T-cell (primary cell): ENCODE measurements at regions not wholly inside any gene's neighbourhood (a gene's known extent, or its start where the extent isn't known, plus 50 kb on each side); places are given as distances from the start of the nearest gene placed in this dataset.
A peak's percentile ranks its signal among the peaks of the same experiment; 100 is the strongest.

Experiments
- ATAC-seq, 4 experiments: fragments of 200-7000 bp in 3 of 4; fragments of 150-1000 bp in 1 of 4; cut with Tn5 transposase; replicated peaks in 1 of 4; 1 replicate in 3 of 4; 2 replicates in 1 of 4; pipeline ENCODE4 v1.10.0; 2021; ENCODE audit warnings: moderate library complexity in 3 of 4, mild to moderate bottlenecking in 2 of 4, moderate number of reproducible peaks in 1 of 4
- CTCF ChIA-PET, 2 donors: fragments of 300-600 bp; sonication (Branson Sonifier 250); formaldehyde crosslinking; loops; one replicate each; lab custom pipeline; 2022; ENCODE audit warnings: antibody characterized with exemption in 2 of 2; lab: Charles Lee
- POLR2A ChIA-PET, 2 donors: fragments of 300-600 bp; sonication (Branson Sonifier 250); formaldehyde crosslinking; loops; one replicate each; lab custom pipeline; 2022; ENCODE audit warnings: antibody characterized with exemption in 2 of 2; lab: Charles Lee
- DNase-seq, 35 experiments: peaks; one replicate each; pipeline versions ENCODE4 v3.0.0 to v3.0.0-alpha.2; 2013 to 2023
- H3K27ac ChIP-seq: one replicate; pipeline ENCODE4 v1.5.1; 2013; ENCODE audit warnings: low read length
- H3K27me3 ChIP-seq, 2 experiments: replicated peaks in 1 of 2; 1 replicate in 1 of 2; 2 replicates in 1 of 2; pipeline versions ENCODE4 v1.6.1 to v1.7.0; 2013; ENCODE audit warnings: low read length in 1 of 2, mixed read lengths in 1 of 2; ENCODE audit not compliant: control insufficient read depth in 2 of 2, insufficient read depth in 2 of 2; ENCODE audit errors: extremely low read depth in 1 of 2
- H3K36me3 ChIP-seq, 2 donors: 1 replicate in 1 of 2; 2 replicates in 1 of 2; pipeline versions ENCODE4 v1.6.1 to v1.7.0; 2013; ENCODE audit warnings: low read length in 1 of 2; ENCODE audit not compliant: control insufficient read depth in 2 of 2, insufficient read depth in 1 of 2; ENCODE audit errors: extremely low read depth in 1 of 2
- H3K4me1 ChIP-seq, 2 experiments: 1 replicate in 1 of 2; 2 replicates in 1 of 2; pipeline versions ENCODE4 v1.6.1 to v1.7.0; 2013; ENCODE audit warnings: low read length in 2 of 2, mixed read lengths in 1 of 2; ENCODE audit not compliant: insufficient read depth in 2 of 2, control insufficient read depth in 1 of 2; ENCODE audit errors: extremely low read depth in 1 of 2
- H3K4me3 ChIP-seq, 2 donors: 1 replicate in 1 of 2; 2 replicates in 1 of 2; pipeline versions ENCODE4 v1.5.1 to v1.7.0; 2013; ENCODE audit warnings: mild to moderate bottlenecking in 2 of 2, low read length in 1 of 2, moderate library complexity in 1 of 2; ENCODE audit not compliant: control insufficient read depth in 1 of 2; ENCODE audit errors: extremely low read depth in 1 of 2
- H3K9me3 ChIP-seq: 2 replicates; pipeline ENCODE4 v1.7.0; 2013
- H3K27ac Mint-ChIP-seq, 2 donors: one replicate each; pipeline ENCODE4 v1.8.0; 2020 to 2021; ENCODE audit warnings: mild to moderate bottlenecking in 2 of 2, mixed read lengths in 2 of 2
- H3K27me3 Mint-ChIP-seq, 2 donors: one replicate each; pipeline ENCODE4 v1.8.0; 2021 to 2022; ENCODE audit warnings: mixed read lengths in 2 of 2
- H3K36me3 Mint-ChIP-seq: one replicate; pipeline ENCODE4 v1.8.0; 2021; ENCODE audit warnings: mixed read lengths
- H3K4me1 Mint-ChIP-seq, 3 donors: one replicate each; pipeline ENCODE4 v1.8.0; 2020 to 2022; ENCODE audit warnings: mixed read lengths in 3 of 3, mild to moderate bottlenecking in 1 of 3
- H3K4me3 Mint-ChIP-seq, 3 donors: one replicate each; pipeline ENCODE4 v1.8.0; 2020 to 2022; ENCODE audit warnings: mild to moderate bottlenecking in 3 of 3, mixed read lengths in 3 of 3, moderate library complexity in 3 of 3
- H3K9me3 Mint-ChIP-seq, 3 donors: one replicate each; pipeline ENCODE4 v1.8.0; 2020 to 2022; ENCODE audit warnings: mixed read lengths in 3 of 3
- WGBS: methylation state at CpG from one replicate; pipeline ENCODE4 v1.1.5; 2013; ENCODE audit warnings: missing lambda C conversion rate; ENCODE audit not compliant: insufficient coverage; 5-methylcytosine and 5-hydroxymethylcytosine counted together

DNA sequence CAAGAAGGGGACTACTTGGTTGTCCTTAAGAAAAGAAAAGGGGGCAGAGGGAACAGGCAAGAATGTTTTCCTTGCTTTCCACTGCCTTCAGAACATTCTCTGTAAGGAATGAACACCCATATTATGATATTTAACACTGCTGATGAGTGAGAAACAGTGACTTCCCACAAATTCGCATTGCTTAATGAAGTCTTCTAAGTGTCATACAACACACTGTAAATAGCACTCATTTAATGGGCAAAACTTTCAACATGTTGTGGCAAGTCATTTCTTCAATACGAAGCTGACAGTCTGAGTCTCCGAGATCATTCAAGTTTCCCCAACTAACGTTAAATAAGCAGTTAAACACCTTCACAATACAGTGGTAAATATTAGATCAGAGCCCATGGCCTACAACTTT is 464.4 kb downstream of the SHQ1 start:
- ChIA-PET POLR2A (no interaction called here), CTCF (interaction anchor here (0.7 to 1.2 kb wide), 2 partner anchors 8 to 9 kb away, joined by 6 to 7 read pairs; no protein-coding TSS in a partner anchor)
- peaks cover 0 to 4% of the 10 kb centered on the region in 2 donors for H3K36me3 ChIP-seq
- H3K9me3 Mint-ChIP-seq, result no peaks in the 10 kb centered on the region
- H3K36me3 Mint-ChIP-seq, result peaks cover 6% of the 10 kb centered on the region
- WGBS, result no CpG with 5 or more reads among the region's 4 CpGs
- H3K27ac Mint-ChIP-seq, result peak overlapping the region in 1 of 2 donors; percentile 46
- H3K4me3 ChIP-seq, result no peak overlapping the region
- H3K27me3 ChIP-seq, result no peaks in the 10 kb centered on the region
- no peak overlapping the region for H3K4me3 Mint-ChIP-seq
- ATAC-seq, result no peak
- H3K27me3 Mint-ChIP-seq, result no peaks in the 10 kb centered on the region
- H3K4me1 ChIP-seq, result peaks cover 11 to 22% of the 10 kb centered on the region in 2 experiments
- no peak overlapping the region for H3K27ac ChIP-seq
- H3K9me3 ChIP-seq, result no peaks in the 10 kb centered on the region
- no peak for DNase-seq
- H3K4me1 Mint-ChIP-seq, result peaks cover 81 to 92% (median 91%) of the 10 kb centered on the region in 3 donors

DNA sequence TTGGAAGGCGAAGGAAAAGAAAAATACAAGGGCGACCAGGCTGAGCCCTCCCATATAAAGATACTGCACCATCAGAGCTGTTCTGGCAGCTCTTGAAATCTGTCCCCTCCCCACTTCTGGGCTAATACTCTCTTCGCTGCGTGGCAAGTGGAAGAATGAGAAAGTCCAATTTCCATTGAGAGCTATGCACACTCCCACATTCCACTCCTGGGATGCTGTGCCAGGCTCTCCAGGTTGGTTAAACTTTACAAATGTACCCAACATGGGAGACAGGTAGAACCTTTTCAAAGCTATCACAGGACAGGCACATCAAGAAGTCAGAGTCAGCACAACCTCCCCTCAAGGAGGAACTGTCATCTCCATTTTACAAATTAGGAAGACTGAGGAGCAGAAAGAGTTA is 465.0 kb downstream of the SHQ1 start:
- Mint-ChIP-seq H3K4me1 (peaks cover 78 to 88% (median 88%) of the 10 kb centered on the region in 3 donors), H3K9me3 (no peaks in the 10 kb centered on the region), H3K27me3 (no peaks in the 10 kb centered on the region), H3K36me3 (peaks cover 13% of the 10 kb centered on the region), H3K27ac (no peak overlapping the region), H3K4me3 (no peak overlapping the region)
- no peak overlapping the region for H3K4me3 ChIP-seq
- ChIA-PET POLR2A (no interaction called here), CTCF (interaction anchor here in 1 of 2 donors (0.6 kb wide), 1 partner anchor 480 kb away, joined by 6 read pairs; no protein-coding TSS in a partner anchor)
- peaks cover 3 to 10% of the 10 kb centered on the region in 2 donors for H3K36me3 ChIP-seq
- H3K4me1 ChIP-seq, result peaks cover 11 to 22% of the 10 kb centered on the region in 2 experiments
- WGBS, result no CpG with 5 or more reads among the region's 4 CpGs
- H3K9me3 ChIP-seq, result no peaks in the 10 kb centered on the region
- DNase-seq (no peak), ATAC-seq (no peak)
- no peak overlapping the region for H3K27ac ChIP-seq
- no peaks in the 10 kb centered on the region for H3K27me3 ChIP-seq

DNA sequence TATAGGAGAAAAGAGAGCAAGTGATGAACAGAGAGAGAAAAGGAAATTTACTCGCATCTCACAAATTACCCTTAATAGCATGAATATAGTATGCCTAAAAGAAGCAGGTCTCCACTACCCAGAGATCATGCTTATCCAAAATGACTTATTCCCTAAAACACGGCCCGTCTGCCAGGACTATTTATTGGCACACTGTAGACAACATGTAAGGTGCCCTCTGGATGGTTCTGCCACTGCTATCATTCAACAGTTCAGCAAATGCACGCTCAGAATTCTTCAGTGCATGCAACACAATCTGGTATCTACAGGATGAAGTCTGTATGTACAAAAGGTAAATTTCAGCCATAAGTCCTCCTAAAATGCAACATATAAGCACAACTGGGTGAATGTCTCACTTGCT is 465.8 kb downstream of the SHQ1 start:
- no peaks in the 10 kb centered on the region for H3K9me3 Mint-ChIP-seq
- H3K9me3 ChIP-seq, result no peaks in the 10 kb centered on the region
- peaks cover 75 to 83% (median 80%) of the 10 kb centered on the region in 3 donors for H3K4me1 Mint-ChIP-seq
- H3K27me3 ChIP-seq, result no peaks in the 10 kb centered on the region
- H3K36me3 Mint-ChIP-seq, result peaks cover 14% of the 10 kb centered on the region
- WGBS, result 100% methylated on average over 2 of the region's 4 CpGs
- H3K36me3 ChIP-seq, result peaks cover 4 to 15% of the 10 kb centered on the region in 2 donors
- ATAC-seq (no peak), DNase-seq (no peak)
- H3K27me3 Mint-ChIP-seq, result no peaks in the 10 kb centered on the region
- ChIA-PET POLR2A (no interaction called here), CTCF (interaction anchor here in 1 of 2 donors (0.6 kb wide), 1 partner anchor 479 kb away, joined by 6 read pairs; no protein-coding TSS in a partner anchor)
- H3K27ac ChIP-seq, result no peak overlapping the region
- H3K27ac Mint-ChIP-seq, result no peak overlapping the region
- no peak overlapping the region for H3K4me3 ChIP-seq
- no peak overlapping the region for H3K4me3 Mint-ChIP-seq
- peaks cover 11 to 22% of the 10 kb centered on the region in 2 experiments for H3K4me1 ChIP-seq

DNA sequence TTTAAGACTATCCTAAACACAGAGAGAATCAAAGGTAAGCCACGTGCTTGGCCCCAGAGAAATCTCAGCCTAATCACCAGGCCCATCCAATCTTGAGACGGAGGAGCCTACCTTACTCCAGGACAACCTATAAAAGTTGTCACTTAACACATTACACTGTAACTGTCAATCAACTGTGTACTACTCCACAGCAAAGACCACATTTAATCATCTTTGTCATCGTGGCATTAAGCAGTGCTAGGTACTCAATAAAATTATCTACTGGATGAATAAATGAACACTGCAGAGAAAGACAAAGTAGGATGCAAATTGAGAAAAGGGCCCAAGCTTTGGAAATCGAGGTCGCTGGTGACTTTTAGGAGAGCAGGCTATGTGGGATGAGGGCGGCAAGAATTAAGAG is 466.7 kb downstream of the SHQ1 start:
- 100% methylated on average over 3 of the region's 6 CpGs for WGBS
- POLR2A ChIA-PET, result no interaction called here
- DNase-seq, result no peak

DNA sequence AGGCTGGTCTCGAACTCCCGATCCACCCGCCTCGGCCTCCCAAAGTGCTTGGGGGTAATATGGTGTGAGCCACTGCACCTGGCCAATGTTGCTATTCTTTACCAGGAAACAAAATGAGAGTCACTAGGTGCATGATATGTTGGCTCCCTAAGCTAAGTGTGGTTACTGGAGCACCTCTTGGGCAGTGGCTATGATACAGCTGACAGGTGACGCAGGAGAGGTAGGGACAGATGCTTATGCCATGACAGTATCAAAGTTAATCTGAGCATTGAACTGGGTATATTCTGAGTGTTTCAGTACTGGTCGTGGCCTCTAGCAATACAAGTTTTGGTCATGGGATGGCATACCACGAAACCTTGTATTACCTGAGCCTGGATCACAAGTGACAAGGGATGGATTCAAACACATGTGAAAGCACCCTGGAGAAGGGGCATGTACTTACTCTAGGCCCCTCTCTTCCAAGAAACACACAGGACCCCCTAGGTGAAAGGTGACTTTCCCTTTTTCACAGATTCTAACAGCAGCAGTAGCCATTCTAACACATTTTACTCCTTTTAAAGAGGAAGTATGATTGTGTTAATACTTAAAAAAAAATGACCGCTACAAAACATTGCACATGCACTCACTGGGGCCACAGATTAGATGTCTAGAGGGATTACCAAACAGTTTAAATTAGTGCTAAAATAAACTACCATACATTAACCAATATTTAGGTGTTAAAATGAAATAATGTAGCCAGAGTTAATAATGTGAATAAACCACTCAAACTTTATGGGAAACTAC is 467.3 kb downstream of the SHQ1 start:
- WGBS, result 96% methylated on average over 5 of the region's 8 CpGs
- no peak overlapping the region for H3K27ac ChIP-seq
- H3K27me3 ChIP-seq, result no peaks in the 10 kb centered on the region
- ChIA-PET POLR2A (no interaction called here), CTCF (no interaction called here)
- DNase-seq, result no peak
- H3K27me3 Mint-ChIP-seq, result no peaks in the 10 kb centered on the region
- no peak for ATAC-seq
- peaks cover 70 to 76% (median 75%) of the 10 kb centered on the region in 3 donors for H3K4me1 Mint-ChIP-seq
- H3K4me3 Mint-ChIP-seq, result no peak overlapping the region
- H3K27ac Mint-ChIP-seq, result no peak overlapping the region
- peaks cover 4 to 20% of the 10 kb centered on the region in 2 donors for H3K36me3 ChIP-seq
- H3K9me3 ChIP-seq, result no peaks in the 10 kb centered on the region
- H3K4me1 ChIP-seq, result peaks cover 11 to 19% of the 10 kb centered on the region in 2 experiments
- peaks cover 19% of the 10 kb centered on the region for H3K36me3 Mint-ChIP-seq
- no peaks in the 10 kb centered on the region for H3K9me3 Mint-ChIP-seq
- no peak overlapping the region for H3K4me3 ChIP-seq

More for the DNA sequence above, 466.7 kb downstream of the SHQ1 start:
- Histone ChIP-seq H3K4me3 (no peak overlapping the region), H3K27ac (no peak overlapping the region), H3K27me3 (no peaks in the 10 kb centered on the region), H3K36me3 (peaks cover 4 to 20% of the 10 kb centered on the region in 2 donors), H3K4me1 (peaks cover 11 to 22% of the 10 kb centered on the region in 2 experiments), H3K9me3 (no peaks in the 10 kb centered on the region)
- peak overlapping the region in 1 of 2 donors; percentile 15 for H3K27ac Mint-ChIP-seq
- ATAC-seq, result no peak
- CTCF ChIA-PET, result interaction anchor here in 1 of 2 donors (0.5 kb wide), 1 partner anchor 703 kb away, joined by 3 read pairs; no protein-coding TSS in a partner anchor
- H3K36me3 Mint-ChIP-seq, result peaks cover 19% of the 10 kb centered on the region
- no peaks in the 10 kb centered on the region for H3K27me3 Mint-ChIP-seq
- no peaks in the 10 kb centered on the region for H3K9me3 Mint-ChIP-seq
- H3K4me3 Mint-ChIP-seq, result no peak overlapping the region
- peaks cover 75 to 78% (median 77%) of the 10 kb centered on the region in 3 donors for H3K4me1 Mint-ChIP-seq

DNA sequence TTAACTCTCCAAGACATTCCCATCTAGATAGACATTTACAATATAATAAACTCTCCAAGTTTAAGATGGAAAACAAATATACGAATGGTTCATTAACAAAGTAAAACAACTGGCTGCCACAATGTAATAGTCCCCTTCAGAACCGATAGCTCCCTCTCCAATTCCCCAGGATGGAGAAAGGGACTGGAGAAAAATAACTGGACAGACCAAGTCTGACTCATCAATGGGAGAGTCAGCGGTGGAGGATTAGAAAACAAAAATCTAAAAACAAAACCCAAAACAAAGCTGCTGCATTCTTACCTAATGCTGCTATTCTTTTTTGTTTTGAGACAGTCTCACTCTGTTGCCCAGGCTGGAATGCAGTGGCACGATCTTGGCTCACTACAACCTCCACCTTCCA is 468.1 kb downstream of the SHQ1 start:
- Histone ChIP-seq H3K4me3 (no peak overlapping the region), H3K9me3 (no peaks in the 10 kb centered on the region), H3K27ac (no peak overlapping the region), H3K27me3 (no peaks in the 10 kb centered on the region), H3K36me3 (peaks cover 4 to 20% of the 10 kb centered on the region in 2 donors), H3K4me1 (peaks cover 11 to 18% of the 10 kb centered on the region in 2 experiments)
- H3K27me3 Mint-ChIP-seq, result no peaks in the 10 kb centered on the region
- peaks cover 19% of the 10 kb centered on the region for H3K36me3 Mint-ChIP-seq
- no peak for DNase-seq
- peaks cover 73 to 76% (median 75%) of the 10 kb centered on the region in 3 donors for H3K4me1 Mint-ChIP-seq
- no peak for ATAC-seq
- H3K4me3 Mint-ChIP-seq, result no peak overlapping the region
- WGBS, result 100% methylated on average over 1 of the region's 4 CpGs
- ChIA-PET POLR2A (no interaction called here), CTCF (no interaction called here)
- H3K27ac Mint-ChIP-seq, result no peak overlapping the region
- H3K9me3 Mint-ChIP-seq, result no peaks in the 10 kb centered on the region
